Transverse colon (tissue), 4 donors: ENCODE measurements at regions not wholly inside any gene's neighbourhood (a gene's known extent, or its start where the extent isn't known, plus 50 kb on each side); places are given as distances from the start of the nearest gene placed in this dataset.

Experiments
- DNase-seq: peaks from one replicate; pipeline ENCODE4 v3.0.0-alpha.2; 2019
- H3K27ac ChIP-seq, 4 donors: fragments of 200-600 bp; sonication (generic); 2 replicates each; pipeline ENCODE4 v1.5.1; 2016 to 2018; ENCODE audit warnings: inconsistent platforms in 4 of 4
- H3K27me3 ChIP-seq: fragments of 200-600 bp; sonication (generic); 2 replicates; pipeline ENCODE4 v1.5.1; 2017; ENCODE audit warnings: inconsistent platforms
- H3K36me3 ChIP-seq, 4 donors: fragments of 200-600 bp; sonication (generic); 2 replicates each; pipeline ENCODE4 v1.5.1; 2017 to 2019; ENCODE audit warnings: inconsistent platforms in 4 of 4
- H3K4me1 ChIP-seq, 4 donors: fragments of 200-600 bp; sonication (generic); 2 replicates each; pipeline ENCODE4 v1.5.1; 2017 to 2020; ENCODE audit warnings: inconsistent platforms in 4 of 4
- H3K4me3 ChIP-seq, 4 donors: fragments of 200-600 bp; sonication (generic); 1 replicate in 1 of 4; 2 replicates in 3 of 4; pipeline versions ENCODE4 v1.5.1 to v1.6.1; 2017 to 2019; ENCODE audit warnings: inconsistent platforms in 4 of 4
- H3K9me3 ChIP-seq, 2 donors: fragments of 200-600 bp; sonication (generic); 2 replicates each; pipeline ENCODE4 v1.5.1; 2017 to 2019; ENCODE audit warnings: inconsistent platforms in 2 of 2
- CTCF ChIP-seq, 5 experiments: fragments of 200-600 bp in 3 of 5; fragments of 450-650 bp in 2 of 5; sonication (generic) in 3 of 5; IDR thresholded peaks; 1 replicate in 2 of 5; 2 replicates in 3 of 5; pipeline ENCODE4 v1.5.1; 2016 to 2017; ENCODE audit warnings: antibody characterized with exemption in 5 of 5, inconsistent platforms in 3 of 5, mild to moderate bottlenecking in 2 of 5, moderate library complexity in 1 of 5
- EP300 ChIP-seq: sonication (generic); formaldehyde crosslinking; IDR thresholded peaks from one replicate; pipeline ENCODE4 v1.6.1; 2017; ENCODE audit warnings: antibody characterized with exemption, low read depth
- POLR2A ChIP-seq: fragments of 450-650 bp; IDR thresholded peaks from one replicate; pipeline ENCODE4 v1.6.1; 2016; ENCODE audit warnings: antibody characterized with exemption, mild to moderate bottlenecking, moderate library complexity
- POLR2AphosphoS5 ChIP-seq, 3 donors: sonication (generic); formaldehyde crosslinking; IDR thresholded peaks; one replicate each; pipeline ENCODE4 v1.6.1; 2016; ENCODE audit warnings: antibody characterized with exemption in 3 of 3
- WGBS, 2 donors: methylation state at CpG; one replicate each; pipeline ENCODE4 v1.1.5; 2018; ENCODE audit warnings: low coverage in 1 of 2; 5-methylcytosine and 5-hydroxymethylcytosine counted together
- in situ Hi-C, 4 donors: fragments of 200-750 bp; cut with MboI; loops; one replicate each; pipeline versions ENCODE4 v1.15.0 to v1.15.1; 2017; ENCODE audit warnings: low sequenced_read_pairs in 3 of 4, low pct_ligation_motif_present in 1 of 4, low pct_unique_long_range_greater_than_20kb in 1 of 4
- intact Hi-C: fragments of 100-400 bp; cut with DNase I; formaldehyde crosslinking; loops from one replicate; pipeline ENCODE4 v1.15.1; 2023; ENCODE audit warnings: low total_unique reads

- Histone ChIP-seq H3K9me3 (no peaks in the 10 kb centered on the region), H3K27me3 (no peaks in the 10 kb centered on the region), H3K36me3 (no peaks in the 10 kb centered on the region), H3K4me1 (no peaks in the 10 kb centered on the region), H3K27ac (no peak overlapping the region), H3K4me3 (no peak overlapping the region)
- TF ChIP-seq CTCF (IDR thresholded peaks at IDR 0.05): no peak
- no peak for TF ChIP-seq EP300
- TF ChIP-seq POLR2AphosphoS5 (IDR thresholded peaks at IDR 0.05): no peak
- no peak for TF ChIP-seq POLR2A
- intact Hi-C loops (no loop called here), in situ Hi-C loops (no loop called here)
- no peak for DNase-seq
These were observed 123.1 kb upstream of the PAPPA start for GRCh38 chr9:116030517-116030916.

- Histone ChIP-seq H3K9me3 (no peaks in the 10 kb centered on the region), H3K36me3 (no peaks in the 10 kb centered on the region), H3K4me1 (no peaks in the 10 kb centered on the region), H3K27me3 (no peaks in the 10 kb centered on the region), H3K4me3 (no peak overlapping the region), H3K27ac (no peak overlapping the region)
- TF ChIP-seq POLR2A (no peak), CTCF (IDR thresholded peaks at IDR 0.05) (no peak), EP300 (no peak), POLR2AphosphoS5 (IDR thresholded peaks at IDR 0.05) (no peak)
- in situ Hi-C loops (no loop called here), intact Hi-C loops (no loop called here)
- DNase-seq: no peak
- WGBS, 2 donors: 70 to 75% methylated on average over 2 to 4 of the region's 4 CpGs
These were observed 120.7 kb upstream of the PAPPA start for GRCh38 chr9:116032683-116033440.

- no peak overlapping the region for H3K27ac ChIP-seq
These were observed 114.3 kb upstream of the PAPPA start for GRCh38 chr9:116039312-116039711.

GRCh38 chr9:116039893-116040292, 113.7 kb upstream of the PAPPA start:
- no peak overlapping the region for H3K27ac ChIP-seq

More at GRCh38 chr9:116039312-116039711, 114.3 kb upstream of the PAPPA start:
- no peaks in the 10 kb centered on the region for H3K36me3 ChIP-seq
- intact Hi-C loops (no loop called here), in situ Hi-C loops (no loop called here)
- H3K4me3 ChIP-seq: no peak overlapping the region
- H3K9me3 ChIP-seq: no peaks in the 10 kb centered on the region
- H3K27me3 ChIP-seq: no peaks in the 10 kb centered on the region
- H3K4me1 ChIP-seq: no peaks in the 10 kb centered on the region
- WGBS, 2 donors: 88% methylated on average over 1 of the region's 1 CpG; no CpG with 5 or more reads in 1 of the 2 donors
- no peak for TF ChIP-seq CTCF (IDR thresholded peaks at IDR 0.05)
- no peak for TF ChIP-seq POLR2AphosphoS5 (IDR thresholded peaks at IDR 0.05)
- TF ChIP-seq EP300: no peak
- no peak for TF ChIP-seq POLR2A
- DNase-seq: no peak

More at GRCh38 chr9:116039893-116040292, 113.7 kb upstream of the PAPPA start:
- H3K4me3 ChIP-seq: no peak overlapping the region
- no peaks in the 10 kb centered on the region for H3K4me1 ChIP-seq
- no peaks in the 10 kb centered on the region for H3K27me3 ChIP-seq
- TF ChIP-seq POLR2AphosphoS5 (IDR thresholded peaks at IDR 0.05) (no peak), EP300 (no peak), POLR2A (no peak), CTCF (IDR thresholded peaks at IDR 0.05) (no peak)
- DNase-seq: no peak
- H3K9me3 ChIP-seq: no peaks in the 10 kb centered on the region
- H3K36me3 ChIP-seq: no peaks in the 10 kb centered on the region
- in situ Hi-C loops: no loop called here
- intact Hi-C loops: no loop called here
